HG02938 (cell line): ENCODE measurements at regions not wholly inside any gene's neighbourhood (a gene's known extent, or its start where the extent isn't known, plus 50 kb on each side); places are given as distances from the start of the nearest gene placed in this dataset.
A peak's percentile ranks its signal among the peaks of the same experiment; 100 is the strongest.

ENCODE experiments used
- ATAC-seq: cut with Tn5 transposase; IDR thresholded peaks from one replicate; pipeline ENCODE4 v1.9.1; 2021; ENCODE audit warnings: mild to moderate bottlenecking, moderate library complexity; ENCODE audit not compliant: unreplicated experiment

- ATAC-seq = no peak
Observed at GRCh38 chr14:85978582-85979250, 448.8 kb downstream of the FLRT2 start.

GRCh38 chr14:85974602-85975001 lies 444.7 kb downstream of the FLRT2 start:
- ATAC-seq = no peak

GRCh38 chr14:85963486-85963885 lies 433.5 kb downstream of the FLRT2 start:
- no peak for ATAC-seq

GRCh38 chr14:85960756-85961155 lies 430.8 kb downstream of the FLRT2 start:
- ATAC-seq = no peak

- no peak for ATAC-seq
Observed at GRCh38 chr14:85959063-85959462, 429.1 kb downstream of the FLRT2 start.

GRCh38 chr14:85958069-85958468 lies 428.1 kb downstream of the FLRT2 start:
- no peak for ATAC-seq

- no peak for ATAC-seq
Observed at GRCh38 chr14:85953265-85953664, 423.3 kb downstream of the FLRT2 start.

- no peak for ATAC-seq
Observed at GRCh38 chr14:85948153-85948552, 418.2 kb downstream of the FLRT2 start.

- no peak for ATAC-seq
Observed at GRCh38 chr14:85947461-85948139, 417.7 kb downstream of the FLRT2 start.

- no peak for ATAC-seq
Observed at GRCh38 chr14:85943192-85943591, 413.2 kb downstream of the FLRT2 start.

GRCh38 chr14:85934886-85935254 lies 404.9 kb downstream of the FLRT2 start:
- peak; percentile 51 for ATAC-seq

- peak; percentile 90 for ATAC-seq
Observed at GRCh38 chr14:85934123-85934885, 404.4 kb downstream of the FLRT2 start.

GRCh38 chr14:85921241-85921640 lies 391.3 kb downstream of the FLRT2 start:
- no peak for ATAC-seq

GRCh38 chr14:85917716-85918115 lies 387.8 kb downstream of the FLRT2 start:
- no peak for ATAC-seq

GRCh38 chr14:85915711-85916110 lies 385.8 kb downstream of the FLRT2 start:
- ATAC-seq = no peak

- ATAC-seq = no peak
Observed at GRCh38 chr14:85912141-85912540, 382.2 kb downstream of the FLRT2 start.

GRCh38 chr14:85911044-85911443 lies 381.1 kb downstream of the FLRT2 start:
- no peak for ATAC-seq

GRCh38 chr14:85909581-85909980 lies 379.6 kb downstream of the FLRT2 start:
- no peak for ATAC-seq

- no peak for ATAC-seq
Observed at GRCh38 chr14:85907536-85907935, 377.6 kb downstream of the FLRT2 start.

GRCh38 chr14:85897808-85898207 lies 367.9 kb downstream of the FLRT2 start:
- ATAC-seq = no peak

GRCh38 chr14:85895603-85896002 lies 365.7 kb downstream of the FLRT2 start:
- ATAC-seq = no peak

GRCh38 chr14:85892251-85892650 lies 362.3 kb downstream of the FLRT2 start:
- no peak for ATAC-seq
